Immature natural killer cell (primary cell): ENCODE measurements at regions not wholly inside any gene's neighbourhood (a gene's known extent, or its start where the extent isn't known, plus 50 kb on each side); places are given as distances from the start of the nearest gene placed in this dataset.
A peak's percentile ranks its signal among the peaks of the same experiment; 100 is the strongest.

ENCODE experiments used
- DNase-seq, 3 donors: peaks; one replicate each; pipeline ENCODE4 v3.0.0; 2022; ENCODE audit warnings: mixed read lengths in 1 of 3
- H3K27ac Mint-ChIP-seq, 6 donors: one replicate each; pipeline ENCODE4 v1.8.0; 2020; ENCODE audit warnings: mixed read lengths in 6 of 6, mild to moderate bottlenecking in 5 of 6, inconsistent platforms in 4 of 6, moderate library complexity in 3 of 6
- H3K27me3 Mint-ChIP-seq, 3 donors: one replicate each; pipeline ENCODE4 v1.8.0; 2020 to 2021; ENCODE audit warnings: low read depth in 3 of 3, mild to moderate bottlenecking in 3 of 3, mixed read lengths in 3 of 3, moderate library complexity in 3 of 3, inconsistent platforms in 1 of 3
- H3K36me3 Mint-ChIP-seq, 3 donors: one replicate each; pipeline ENCODE4 v1.8.0; 2020; ENCODE audit warnings: mixed read lengths in 3 of 3, inconsistent platforms in 2 of 3, mild to moderate bottlenecking in 2 of 3
- H3K4me1 Mint-ChIP-seq, 2 donors: one replicate each; pipeline ENCODE4 v1.8.0; 2020; ENCODE audit warnings: inconsistent platforms in 2 of 2, mild to moderate bottlenecking in 2 of 2, mixed read lengths in 2 of 2, moderate library complexity in 1 of 2
- H3K4me3 Mint-ChIP-seq, 5 donors: one replicate each; pipeline ENCODE4 v1.8.0; 2020; ENCODE audit warnings: mild to moderate bottlenecking in 5 of 5, mixed read lengths in 5 of 5, inconsistent platforms in 3 of 5, moderate library complexity in 3 of 5
- H3K9me3 Mint-ChIP-seq, 6 donors: one replicate each; pipeline ENCODE4 v1.8.0; 2020; ENCODE audit warnings: mild to moderate bottlenecking in 6 of 6, mixed read lengths in 6 of 6, inconsistent platforms in 4 of 6, moderate library complexity in 3 of 6

DNA sequence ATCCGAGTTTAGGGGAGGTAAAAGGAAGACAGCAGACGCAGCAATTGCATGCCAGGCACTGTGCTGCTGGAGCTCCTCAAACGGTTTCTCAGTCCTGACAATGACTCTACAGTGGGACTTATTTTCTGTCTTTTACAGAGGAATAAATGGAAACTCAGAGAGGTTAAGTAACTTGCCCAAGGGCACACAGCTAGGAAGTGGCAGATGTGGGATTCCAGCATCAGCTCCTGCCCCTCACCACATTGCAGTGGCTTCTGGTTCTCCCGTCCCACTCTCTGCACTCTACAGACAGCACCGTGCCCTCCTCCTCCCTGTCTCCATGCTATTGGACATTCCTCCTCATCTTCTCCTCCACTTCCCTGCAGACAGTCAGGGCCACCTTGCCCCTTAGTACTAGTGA, 74.2 kb upstream of the KSR1 start:
- peaks cover 0 to 3% (median 0%) of the 10 kb centered on the region in 3 donors for H3K36me3 Mint-ChIP-seq
- DNase-seq = no peak
- H3K4me1 Mint-ChIP-seq = peaks cover 0 to 7% of the 10 kb centered on the region in 2 donors
- H3K27ac Mint-ChIP-seq = peak overlapping the region in 1 of 6 donors; percentile 28
- H3K27me3 Mint-ChIP-seq = peaks cover 2 to 5% (median 5%) of the 10 kb centered on the region in 3 donors
- H3K9me3 Mint-ChIP-seq = no peaks in the 10 kb centered on the region
- no peak overlapping the region for H3K4me3 Mint-ChIP-seq

GRCh38 chr17:27384261-27384701, 72.0 kb upstream of the KSR1 start:
- Mint-ChIP-seq H3K4me3 (no peak overlapping the region), H3K27ac (no peak overlapping the region), H3K27me3 (peaks cover 2 to 3% (median 2%) of the 10 kb centered on the region in 3 donors), H3K4me1 (peaks cover 11 to 16% of the 10 kb centered on the region in 2 donors), H3K36me3 (no peaks in the 10 kb centered on the region), H3K9me3 (no peaks in the 10 kb centered on the region)
- no peak for DNase-seq

- H3K27me3 Mint-ChIP-seq = peaks cover under 1 to 2% (median 2%) of the 10 kb centered on the region in 3 donors
- H3K4me1 Mint-ChIP-seq = peaks cover 11 to 16% of the 10 kb centered on the region in 2 donors
These were observed 71.5 kb upstream of the KSR1 start for GRCh38 chr17:27384726-27385125.

DNA sequence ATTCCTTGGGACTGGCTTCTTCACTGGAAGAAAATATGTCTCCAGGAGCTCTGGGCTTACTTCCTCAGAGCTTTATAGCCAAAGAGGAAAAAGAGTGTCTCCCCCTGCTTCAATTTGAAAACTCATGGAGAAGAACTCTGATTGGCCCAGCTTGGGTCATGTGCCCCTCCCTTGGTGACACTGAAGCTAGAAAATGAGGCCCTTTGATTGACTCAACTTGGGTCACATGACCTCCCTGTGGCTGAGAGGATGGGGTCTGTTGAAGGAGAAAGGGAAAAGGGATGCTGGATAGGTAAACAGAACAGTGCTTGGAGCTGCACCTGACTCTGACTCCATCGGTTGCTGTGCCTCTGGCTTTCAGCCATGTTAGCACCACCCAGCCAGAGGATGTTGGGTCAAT, 70.6 kb upstream of the KSR1 start:
- Mint-ChIP-seq H3K4me3 (no peak overlapping the region), H3K27me3 (peaks cover 0 to 2% (median 2%) of the 10 kb centered on the region in 3 donors), H3K27ac (no peak overlapping the region), H3K9me3 (no peaks in the 10 kb centered on the region), H3K36me3 (no peaks in the 10 kb centered on the region), H3K4me1 (peaks cover 11 to 18% of the 10 kb centered on the region in 2 donors)
- no peak for DNase-seq

More at GRCh38 chr17:27384726-27385125, 71.5 kb upstream of the KSR1 start:
- Mint-ChIP-seq H3K9me3 (no peaks in the 10 kb centered on the region), H3K36me3 (no peaks in the 10 kb centered on the region), H3K27ac (no peak overlapping the region), H3K4me3 (no peak overlapping the region)
- no peak for DNase-seq

GRCh38 chr17:27386206-27387075, 69.8 kb upstream of the KSR1 start:
- Mint-ChIP-seq H3K9me3 (no peaks in the 10 kb centered on the region), H3K4me3 (peak overlapping the region in 1 of 5 donors; percentile 46), H3K4me1 (peaks cover 11 to 14% of the 10 kb centered on the region in 2 donors), H3K27me3 (peaks cover 0 to 2% (median 2%) of the 10 kb centered on the region in 3 donors), H3K36me3 (no peaks in the 10 kb centered on the region), H3K27ac (no peak overlapping the region)
- DNase-seq = no peak

- H3K9me3 Mint-ChIP-seq = no peaks in the 10 kb centered on the region
- no peaks in the 10 kb centered on the region for H3K36me3 Mint-ChIP-seq
- H3K4me1 Mint-ChIP-seq = peaks cover 11 to 14% of the 10 kb centered on the region in 2 donors
- DNase-seq = no peak
- H3K4me3 Mint-ChIP-seq = peak overlapping the region in 1 of 5 donors; percentile 13
- H3K27me3 Mint-ChIP-seq = no peaks in the 10 kb centered on the region
- H3K27ac Mint-ChIP-seq = peak overlapping the region in 2 of 6 donors; percentile 39 to 50
These were observed 66.6 kb upstream of the KSR1 start for GRCh38 chr17:27389542-27390140.

DNA sequence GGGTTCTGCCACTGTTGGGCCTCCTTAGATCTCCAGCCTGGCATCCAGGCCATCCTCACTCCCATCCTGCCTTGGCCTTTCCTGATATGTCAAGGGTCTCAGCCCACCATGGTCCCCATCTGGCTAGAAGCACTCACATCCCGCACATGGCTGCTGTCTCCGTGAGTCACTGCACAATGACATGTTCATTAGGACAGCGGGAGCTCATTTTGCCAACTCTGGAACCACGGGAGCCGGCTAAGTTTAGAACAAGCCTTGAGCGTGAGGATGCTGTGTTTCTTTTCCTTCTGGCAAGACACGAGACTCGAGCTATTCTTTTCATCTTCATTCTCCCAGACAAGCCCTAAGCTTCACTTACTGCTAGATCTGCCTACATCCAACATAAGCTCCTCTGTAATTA, 65.7 kb upstream of the KSR1 start:
- Mint-ChIP-seq H3K27me3 (peaks cover 0 to 2% (median 0%) of the 10 kb centered on the region in 3 donors), H3K4me1 (peaks cover 11 to 14% of the 10 kb centered on the region in 2 donors), H3K4me3 (no peak overlapping the region), H3K27ac (peak overlapping the region in 1 of 6 donors; percentile 24), H3K36me3 (no peaks in the 10 kb centered on the region), H3K9me3 (no peaks in the 10 kb centered on the region)
- DNase-seq = no peak

GRCh38 chr17:27391427-27391826, 64.8 kb upstream of the KSR1 start:
- H3K27me3 Mint-ChIP-seq = peaks cover 0 to 2% (median 0%) of the 10 kb centered on the region in 3 donors
- H3K4me1 Mint-ChIP-seq = peaks cover 11 to 14% of the 10 kb centered on the region in 2 donors
- H3K36me3 Mint-ChIP-seq = no peaks in the 10 kb centered on the region
- no peak overlapping the region for H3K27ac Mint-ChIP-seq
- DNase-seq = no peak
- no peak overlapping the region for H3K4me3 Mint-ChIP-seq
- H3K9me3 Mint-ChIP-seq = no peaks in the 10 kb centered on the region

GRCh38 chr17:27396045-27396444, 60.2 kb upstream of the KSR1 start:
- Mint-ChIP-seq H3K36me3 (no peaks in the 10 kb centered on the region), H3K9me3 (peaks cover 0 to 2% (median 0%) of the 10 kb centered on the region in 6 donors), H3K27me3 (peaks cover 0 to 4% (median 2%) of the 10 kb centered on the region in 3 donors), H3K27ac (no peak overlapping the region), H3K4me3 (no peak overlapping the region), H3K4me1 (no peaks in the 10 kb centered on the region)
- no peak for DNase-seq

DNA sequence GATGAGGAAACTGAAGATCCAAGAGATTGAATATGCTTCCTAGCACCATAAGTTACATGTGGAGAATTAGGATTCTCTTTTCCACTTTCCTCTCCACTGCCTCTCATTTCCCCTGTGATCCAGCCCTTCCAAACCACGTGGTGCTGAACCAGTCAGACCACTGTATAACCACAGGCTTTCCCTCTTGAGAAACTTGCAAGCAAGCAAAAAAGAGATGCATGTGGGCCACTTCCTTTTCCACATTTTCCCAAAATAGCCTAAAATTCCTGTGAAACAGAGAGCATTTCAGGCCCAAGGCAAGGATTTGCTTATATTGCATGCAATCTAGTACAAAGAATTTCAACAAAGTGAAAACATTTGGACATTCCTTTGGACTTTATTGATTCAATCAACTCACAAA, 59.3 kb upstream of the KSR1 start:
- Mint-ChIP-seq H3K27me3 (peaks cover 0 to 4% (median 2%) of the 10 kb centered on the region in 3 donors), H3K9me3 (peaks cover 0 to 2% (median 0%) of the 10 kb centered on the region in 6 donors), H3K27ac (no peak overlapping the region), H3K4me3 (no peak overlapping the region), H3K36me3 (no peaks in the 10 kb centered on the region), H3K4me1 (no peaks in the 10 kb centered on the region)
- DNase-seq = no peak

- DNase-seq = no peak
- Mint-ChIP-seq H3K27me3 (peaks cover 0 to 10% (median 2%) of the 10 kb centered on the region in 3 donors), H3K4me3 (no peak overlapping the region), H3K27ac (no peak overlapping the region), H3K36me3 (no peaks in the 10 kb centered on the region), H3K4me1 (no peaks in the 10 kb centered on the region), H3K9me3 (peaks cover 0 to 2% (median 0%) of the 10 kb centered on the region in 6 donors)
These were observed 57.6 kb upstream of the KSR1 start for GRCh38 chr17:27398691-27399090.

DNA sequence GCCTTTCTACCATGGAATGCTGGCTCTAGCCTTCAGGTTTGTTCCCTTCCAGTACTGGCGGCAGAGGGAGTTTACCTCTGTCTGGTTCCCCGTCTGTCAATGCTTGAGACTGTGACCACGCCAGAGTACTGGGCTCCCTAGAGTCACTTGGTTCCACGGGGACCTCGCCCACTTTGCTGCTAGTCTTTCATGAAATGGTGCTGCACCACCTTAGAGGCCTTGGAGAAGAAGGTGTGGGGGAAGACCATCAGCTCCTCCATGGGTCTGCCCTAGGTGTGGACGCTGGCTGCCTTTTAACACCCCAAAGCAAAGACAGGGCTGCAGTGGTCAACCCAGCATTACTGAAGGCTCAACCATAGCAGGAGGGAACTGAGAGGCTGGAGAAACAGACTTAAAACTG, 55.3 kb upstream of the KSR1 start:
- Mint-ChIP-seq H3K4me3 (no peak overlapping the region), H3K4me1 (no peaks in the 10 kb centered on the region), H3K36me3 (no peaks in the 10 kb centered on the region), H3K27me3 (peaks cover 0 to 8% (median 5%) of the 10 kb centered on the region in 3 donors), H3K27ac (no peak overlapping the region), H3K9me3 (peaks cover 0 to 2% (median 0%) of the 10 kb centered on the region in 6 donors)
- no peak for DNase-seq

DNA sequence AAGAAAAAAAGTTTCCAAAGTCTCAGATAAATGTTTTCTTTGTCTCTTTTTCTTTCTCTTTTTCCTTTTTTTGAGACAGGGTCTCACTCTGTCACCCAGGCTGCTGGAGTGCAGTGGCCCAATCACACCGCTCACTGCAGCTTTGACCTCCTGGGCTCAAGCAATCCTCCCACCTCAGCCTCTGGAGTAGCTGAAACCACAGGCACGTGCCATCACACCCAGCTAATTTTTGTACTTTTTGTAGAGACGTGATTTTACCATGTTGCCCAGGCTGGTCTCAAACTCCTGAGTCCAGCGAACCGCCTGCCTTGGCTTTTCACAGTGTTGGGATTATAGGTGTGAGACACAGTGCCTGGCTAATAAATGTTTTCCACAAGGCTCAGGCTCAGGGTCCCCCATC, 53.3 kb upstream of the KSR1 start:
- no peak for DNase-seq
- no peak overlapping the region for H3K4me3 Mint-ChIP-seq
- H3K27me3 Mint-ChIP-seq = peaks cover 0 to 8% (median 5%) of the 10 kb centered on the region in 3 donors
- no peak overlapping the region for H3K27ac Mint-ChIP-seq
- H3K36me3 Mint-ChIP-seq = no peaks in the 10 kb centered on the region
- H3K4me1 Mint-ChIP-seq = no peaks in the 10 kb centered on the region
- peaks cover 0 to 2% (median 0%) of the 10 kb centered on the region in 6 donors for H3K9me3 Mint-ChIP-seq

GRCh38 chr17:27403480-27404005, 52.7 kb upstream of the KSR1 start:
- Mint-ChIP-seq H3K9me3 (peaks cover 0 to 2% (median 0%) of the 10 kb centered on the region in 6 donors), H3K36me3 (no peaks in the 10 kb centered on the region), H3K4me3 (no peak overlapping the region), H3K4me1 (no peaks in the 10 kb centered on the region), H3K27me3 (peaks cover 0 to 8% (median 5%) of the 10 kb centered on the region in 3 donors), H3K27ac (no peak overlapping the region)
- no peak for DNase-seq
